HepG2 (cell line): ENCODE measurements at regions not wholly inside any gene's neighbourhood (a gene's known extent, or its start where the extent isn't known, plus 50 kb on each side); places are given as distances from the start of the nearest gene placed in this dataset.
A peak's percentile ranks its signal among the peaks of the same experiment; 100 is the strongest.

Experiments used
- CAMTA2 ChIP-seq: sonication (generic); formaldehyde crosslinking; IDR thresholded peaks from 2 replicates; pipeline ENCODE4 v1.4.0; 2020; ENCODE audit warnings: mild to moderate bottlenecking, missing genetic modification reagents, borderline replicate concordance
- CC2D1A ChIP-seq: sonication (generic); formaldehyde crosslinking; IDR thresholded peaks from 2 replicates; pipeline ENCODE4 v1.8.1; 2023; ENCODE audit warnings: mild to moderate bottlenecking, missing genetic modification reagents
- ELF3 ChIP-seq: IDR thresholded peaks from 2 replicates; pipeline ENCODE4 v1.6.1; 2016; ENCODE audit warnings: missing genetic modification reagents, missing compliant biosample characterization
- ESRRA ChIP-seq: sonication (generic); formaldehyde crosslinking; IDR thresholded peaks from 2 replicates; pipeline ENCODE4 v1.5.1; 2020; ENCODE audit warnings: mild to moderate bottlenecking, low read depth, missing genetic modification reagents
- FOXM1 ChIP-seq: sonication (generic); formaldehyde crosslinking; IDR thresholded peaks from 2 replicates; pipeline ENCODE4 v1.5.0; 2020; ENCODE audit warnings: missing genetic modification reagents
- FOXO1 ChIP-seq: sonication (generic); formaldehyde crosslinking; IDR thresholded peaks from 2 replicates; pipeline ENCODE4 v1.4.0; 2020; ENCODE audit warnings: missing genetic modification reagents
- HMGA1 ChIP-seq: sonication (generic); formaldehyde crosslinking; conservative IDR thresholded peaks from 2 replicates; pipeline ENCODE4 v1.4.0; 2020; ENCODE audit warnings: missing genetic modification reagents
- KDM3A ChIP-seq: IDR thresholded peaks from 2 replicates; pipeline ENCODE4 v1.6.1; 2018; ENCODE audit warnings: low read depth, missing compliant biosample characterization
- MATR3 ChIP-seq: sonication (generic); formaldehyde crosslinking; IDR thresholded peaks from 2 replicates; pipeline ENCODE4 v1.4.0; 2020; ENCODE audit warnings: missing genetic modification reagents
- MNT ChIP-seq: fragments of 450-650 bp; IDR thresholded peaks from 2 replicates; pipeline ENCODE4 v1.6.1; 2016
- POGK ChIP-seq: sonication (generic); formaldehyde crosslinking; conservative IDR thresholded peaks from 2 replicates; pipeline ENCODE4 v1.8.0; 2022; ENCODE audit warnings: mild to moderate bottlenecking, moderate library complexity, missing genetic modification reagents
- PRMT3 ChIP-seq: sonication (generic); formaldehyde crosslinking; IDR thresholded peaks from 2 replicates; pipeline ENCODE4 v1.8.1; 2022; ENCODE audit warnings: low read depth, mild to moderate bottlenecking, moderate library complexity, missing genetic modification reagents, borderline replicate concordance
- REST ChIP-seq, 2 experiments: IDR thresholded peaks; 2 replicates each; pipeline ENCODE4 v1.6.1; 2011 to 2012; ENCODE audit warnings: low read length in 2 of 2, borderline replicate concordance in 1 of 2, low read depth in 1 of 2, mild to moderate bottlenecking in 1 of 2, moderate library complexity in 1 of 2
- REXO4 ChIP-seq: sonication (generic); formaldehyde crosslinking; IDR thresholded peaks from 2 replicates; pipeline ENCODE4 v1.8.0; 2022; ENCODE audit warnings: missing genetic modification reagents, mild to moderate bottlenecking, borderline replicate concordance
- RNF219 ChIP-seq: sonication (generic); formaldehyde crosslinking; IDR thresholded peaks from 2 replicates; pipeline ENCODE4 v1.5.0; 2020; ENCODE audit warnings: mild to moderate bottlenecking, missing genetic modification reagents
- RORA ChIP-seq: sonication (generic); formaldehyde crosslinking; IDR thresholded peaks from 2 replicates; pipeline ENCODE4 v1.5.0; 2020; ENCODE audit warnings: mild to moderate bottlenecking, missing genetic modification reagents, moderate library complexity
- SIN3B ChIP-seq: fragments of 150-350 bp; IDR thresholded peaks from 2 replicates; pipeline ENCODE4 v1.6.1; 2014; ENCODE audit warnings: low read length
- SMAD1 ChIP-seq: sonication (generic); formaldehyde crosslinking; IDR thresholded peaks from 2 replicates; pipeline ENCODE4 v1.4.0; 2020; ENCODE audit warnings: missing genetic modification reagents, low read depth, mild to moderate bottlenecking, borderline replicate concordance
- SOX5 ChIP-seq: IDR thresholded peaks from 2 replicates; pipeline ENCODE4 v1.6.1; 2016; ENCODE audit warnings: borderline replicate concordance
- ZNF224 ChIP-seq: sonication (generic); formaldehyde crosslinking; IDR thresholded peaks from 2 replicates; pipeline ENCODE4 v1.5.0; 2020; ENCODE audit warnings: mild to moderate bottlenecking, missing genetic modification reagents
- ZNF576 ChIP-seq: sonication (generic); formaldehyde crosslinking; IDR thresholded peaks from 2 replicates; pipeline ENCODE4 v1.4.0; 2020; ENCODE audit warnings: mild to moderate bottlenecking, missing genetic modification reagents

GRCh38 chr1:54488065-54488750 lies 59.8 kb upstream of the ACOT11 start (continued):
- TF ChIP-seq REST (IDR thresholded peaks at IDR 0.05; ENCODE audit: borderline replicate concordance in 1 of 2, low read depth in 1 of 2, low read length in 2 of 2), result no peak
- 0 out of 2 replicates have a peak, but pooled peaks have one; percentile 66 for TF ChIP-seq PRMT3
- no peak for TF ChIP-seq SIN3B
- TF ChIP-seq POGK (CRISPR knock-in tag), result peak; percentile 51; the same call in 1 of the 2 replicates
- TF ChIP-seq FOXM1 (CRISPR knock-in tag), result no peak
- no peak for TF ChIP-seq RORA
- TF ChIP-seq ZNF224, result no peak
- no peak for TF ChIP-seq RNF219 (CRISPR knock-in tag)
- peak; percentile 28; the same call in 1 of the 2 replicates for TF ChIP-seq ESRRA (CRISPR knock-in tag)
- no peak for TF ChIP-seq CC2D1A (CRISPR knock-in tag)
- no peak for TF ChIP-seq ZNF576 (CRISPR knock-in tag)
- TF ChIP-seq ELF3, result peak; percentile 84
- peak; percentile 52; the same call in 1 of the 2 replicates for TF ChIP-seq FOXO1 (CRISPR knock-in tag)
- TF ChIP-seq KDM3A, result no peak
- no peak for TF ChIP-seq CAMTA2
- no peak for TF ChIP-seq HMGA1 (CRISPR knock-in tag)
- no peak for TF ChIP-seq REXO4 (CRISPR knock-in tag)
- no peak for TF ChIP-seq MATR3
- no peak for TF ChIP-seq MNT
- TF ChIP-seq SOX5 (CRISPR knock-in tag), result peak; percentile 76; the same call in 1 of the 2 replicates
- TF ChIP-seq SMAD1 (CRISPR knock-in tag), result no peak
